SK-N-MC (cell line): ENCODE measurements at regions not wholly inside any gene's neighbourhood (a gene's known extent, or its start where the extent isn't known, plus 50 kb on each side); places are given as distances from the start of the nearest gene placed in this dataset.

Source experiments
- DNase-seq: peaks from one replicate; pipeline ENCODE4 v3.0.0-alpha.2; 2011; ENCODE audit warnings: low read depth, low spot score
- H3K27ac ChIP-seq: fragments of 200-600 bp; sonication (generic); 2 replicates; pipeline ENCODE4 v1.5.1; 2016; ENCODE audit warnings: mixed run types
- H3K36me3 ChIP-seq: fragments of 200-600 bp; sonication (generic); 2 replicates; pipeline ENCODE4 v1.6.1; 2017; ENCODE audit warnings: antibody characterized with exemption, low read length, mixed read lengths; ENCODE audit not compliant: insufficient read depth
- H3K4me3 ChIP-seq: fragments of 200-600 bp; sonication (generic); 2 replicates; pipeline ENCODE4 v1.5.1; 2016
- H3K9ac ChIP-seq: fragments of 200-600 bp; sonication (generic); 2 replicates; pipeline ENCODE4 v1.8.0; 2017; ENCODE audit warnings: mixed run types, mixed read lengths; ENCODE audit not compliant: insufficient read length
- H3K9me3 ChIP-seq: fragments of 200-600 bp; sonication (generic); 2 replicates; pipeline ENCODE4 v1.6.1; 2017; ENCODE audit warnings: low read depth, mild to moderate bottlenecking, antibody characterized with exemption, low read length, moderate library complexity, mixed read lengths
- EZH2 ChIP-seq: fragments of 200-600 bp; sonication (generic); IDR thresholded peaks from one replicate; pipeline ENCODE4 v1.6.1; 2017; ENCODE audit warnings: antibody characterized with exemption
- FOXP2 ChIP-seq: optimal IDR thresholded peaks from 2 replicates; pipeline ENCODE3; 2011; ENCODE audit warnings: mild to moderate bottlenecking, moderate library complexity; ENCODE audit not compliant: insufficient read depth; ENCODE audit errors: extremely low read length, control extremely low read depth
- POLR2AphosphoS5 ChIP-seq: IDR thresholded peaks from 2 replicates; pipeline ENCODE4 v1.6.1; 2012; ENCODE audit warnings: mild to moderate bottlenecking, low read depth, low read length, borderline replicate concordance

- Histone ChIP-seq H3K9me3 (no peaks in the 10 kb centered on the region), H3K27ac (no peak overlapping the region), H3K9ac (no peak overlapping the region), H3K4me3 (no peak overlapping the region), H3K36me3 (no peaks in the 10 kb centered on the region)
- TF ChIP-seq POLR2AphosphoS5 (no peak), FOXP2 (no peak), EZH2 (no peak)
- DNase-seq = no peak
Measured at GRCh38 chr6:48919555-48919954, 543.5 kb downstream of the MMUT start.

- Histone ChIP-seq H3K9ac (no peak overlapping the region), H3K27ac (no peak overlapping the region), H3K9me3 (no peaks in the 10 kb centered on the region), H3K4me3 (no peak overlapping the region), H3K36me3 (no peaks in the 10 kb centered on the region)
- TF ChIP-seq POLR2AphosphoS5 = no peak
- TF ChIP-seq EZH2 = no peak
- no peak for TF ChIP-seq FOXP2
- DNase-seq = no peak
Measured at GRCh38 chr6:48917233-48917632, 545.8 kb downstream of the MMUT start.

- no peak for DNase-seq
- H3K36me3 ChIP-seq = no peaks in the 10 kb centered on the region
- no peaks in the 10 kb centered on the region for H3K9me3 ChIP-seq
- H3K9ac ChIP-seq = no peak overlapping the region
- no peak overlapping the region for H3K27ac ChIP-seq
- H3K4me3 ChIP-seq = no peak overlapping the region
- TF ChIP-seq FOXP2 (no peak), EZH2 (no peak), POLR2AphosphoS5 (no peak)
Measured at GRCh38 chr6:48916607-48917006, 546.4 kb downstream of the MMUT start.

GRCh38 chr6:48915591-48915990 lies 547.5 kb downstream of the MMUT start:
- H3K9me3 ChIP-seq = no peaks in the 10 kb centered on the region
- DNase-seq = no peak
- H3K36me3 ChIP-seq = no peaks in the 10 kb centered on the region
- no peak for TF ChIP-seq POLR2AphosphoS5
- no peak for TF ChIP-seq EZH2
- TF ChIP-seq FOXP2 = no peak
- no peak overlapping the region for H3K27ac ChIP-seq
- no peak overlapping the region for H3K9ac ChIP-seq
- H3K4me3 ChIP-seq = no peak overlapping the region

- H3K27ac ChIP-seq = no peak overlapping the region
Measured at GRCh38 chr6:48912503-48912902, 550.5 kb downstream of the MMUT start.

GRCh38 chr6:48904809-48905208 lies 558.2 kb downstream of the MMUT start:
- H3K9ac ChIP-seq = no peak overlapping the region
- TF ChIP-seq FOXP2 = no peak
- no peak for TF ChIP-seq EZH2
- no peak for TF ChIP-seq POLR2AphosphoS5
- H3K27ac ChIP-seq = no peak overlapping the region
- no peak overlapping the region for H3K4me3 ChIP-seq
- no peaks in the 10 kb centered on the region for H3K9me3 ChIP-seq
- no peak for DNase-seq
- H3K36me3 ChIP-seq = no peaks in the 10 kb centered on the region

More at GRCh38 chr6:48912503-48912902, 550.5 kb downstream of the MMUT start:
- H3K4me3 ChIP-seq = no peak overlapping the region
- DNase-seq = no peak
- H3K9ac ChIP-seq = no peak overlapping the region
- no peaks in the 10 kb centered on the region for H3K36me3 ChIP-seq
- TF ChIP-seq POLR2AphosphoS5 (no peak), EZH2 (no peak), FOXP2 (no peak)
- H3K9me3 ChIP-seq = no peaks in the 10 kb centered on the region

GRCh38 chr6:48894469-48894868 lies 568.6 kb downstream of the MMUT start:
- TF ChIP-seq EZH2 = no peak
- no peak for TF ChIP-seq FOXP2
- no peak for TF ChIP-seq POLR2AphosphoS5
- H3K36me3 ChIP-seq = no peaks in the 10 kb centered on the region
- H3K27ac ChIP-seq = no peak overlapping the region
- no peak overlapping the region for H3K4me3 ChIP-seq
- no peak for DNase-seq
- H3K9ac ChIP-seq = no peak overlapping the region
- no peaks in the 10 kb centered on the region; the same call in 1 of the 2 replicates for H3K9me3 ChIP-seq

GRCh38 chr6:48893048-48893447 lies 570.0 kb downstream of the MMUT start:
- Histone ChIP-seq H3K27ac (no peak overlapping the region), H3K9ac (no peak overlapping the region), H3K36me3 (no peaks in the 10 kb centered on the region), H3K9me3 (no peaks in the 10 kb centered on the region; the same call in 1 of the 2 replicates), H3K4me3 (no peak overlapping the region)
- TF ChIP-seq POLR2AphosphoS5 = no peak
- no peak for TF ChIP-seq FOXP2
- TF ChIP-seq EZH2 = no peak
- no peak for DNase-seq

- TF ChIP-seq POLR2AphosphoS5 (no peak), EZH2 (no peak), FOXP2 (no peak)
- Histone ChIP-seq H3K27ac (no peak overlapping the region), H3K36me3 (no peaks in the 10 kb centered on the region), H3K9ac (no peak overlapping the region), H3K4me3 (no peak overlapping the region), H3K9me3 (no peaks in the 10 kb centered on the region; the same call in 1 of the 2 replicates)
- DNase-seq = no peak
Measured at GRCh38 chr6:48891308-48891707, 571.7 kb downstream of the MMUT start.
